ENCODE measurements at regions not wholly inside any gene's neighbourhood (a gene's known extent, or its start where the extent isn't known, plus 50 kb on each side); places are given as distances from the start of the nearest gene placed in this dataset.
"Not testable (repeated sequence)": the region's sequence is repeated elsewhere in the genome, so short reads cannot be mapped to it uniquely, and the experiment has no call there.

DNA sequence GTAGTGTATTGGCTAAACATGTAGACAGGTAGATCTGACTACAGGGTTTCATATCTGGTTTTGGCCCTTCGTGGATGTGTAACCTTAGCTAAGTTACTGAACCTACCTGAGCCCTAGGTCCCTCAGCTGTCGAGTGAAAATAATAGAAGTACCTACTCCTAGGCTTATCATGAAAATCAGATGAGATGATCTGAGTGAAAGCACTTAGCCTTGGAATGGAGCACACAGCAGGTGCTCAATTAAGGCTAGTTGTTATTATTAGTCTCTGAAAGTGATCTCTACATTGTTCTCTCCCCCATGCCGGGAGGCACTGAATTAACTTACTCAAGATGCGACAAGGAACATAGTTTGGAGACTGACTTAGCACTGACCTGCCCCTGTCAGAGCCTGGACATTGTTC, 174.7 kb upstream of the ZNF217 start:
- DNase-seq (ENCODE audit: missing footprints) (no peak), ATAC-seq (no peak)
- intact Hi-C loops (cut with DNase I) = no loop called here

DNA sequence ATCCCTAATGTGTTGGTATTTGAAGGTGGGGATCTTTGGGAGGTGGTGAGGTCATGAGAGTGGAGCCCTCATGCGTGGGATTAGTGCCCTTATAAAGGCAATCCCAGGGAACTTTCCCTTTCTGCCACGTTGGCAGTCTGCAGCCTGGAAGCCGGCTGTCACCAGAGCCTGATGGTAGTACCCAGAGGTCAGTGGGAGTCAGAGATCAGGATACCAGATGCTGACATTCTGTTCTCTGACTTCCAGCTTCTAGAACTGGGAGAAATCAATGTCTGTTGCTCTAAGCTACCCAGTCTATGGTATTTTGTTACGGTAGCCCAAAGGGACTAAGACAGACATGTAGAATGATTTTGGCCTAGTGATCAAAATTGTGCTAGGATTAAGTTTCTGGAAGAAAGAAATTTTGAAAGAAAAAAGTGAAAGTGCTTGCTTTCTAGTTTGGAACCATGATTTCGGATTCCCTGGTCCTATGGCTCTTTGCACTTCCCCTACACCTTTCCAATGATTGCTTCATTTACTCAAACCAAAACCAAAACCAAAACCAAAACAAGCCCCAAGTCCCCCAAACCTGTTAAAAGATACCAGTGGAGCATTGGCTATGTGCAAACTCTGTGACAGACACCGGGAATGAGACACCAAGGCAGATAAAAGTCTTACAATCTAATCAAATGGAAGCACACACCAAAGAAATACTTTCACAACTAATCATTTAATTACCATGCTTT, 173.7 kb upstream of the ZNF217 start:
- ATAC-seq (no peak), DNase-seq (ENCODE audit: missing footprints) (no peak)
- intact Hi-C loops (cut with DNase I) = no loop called here

DNA sequence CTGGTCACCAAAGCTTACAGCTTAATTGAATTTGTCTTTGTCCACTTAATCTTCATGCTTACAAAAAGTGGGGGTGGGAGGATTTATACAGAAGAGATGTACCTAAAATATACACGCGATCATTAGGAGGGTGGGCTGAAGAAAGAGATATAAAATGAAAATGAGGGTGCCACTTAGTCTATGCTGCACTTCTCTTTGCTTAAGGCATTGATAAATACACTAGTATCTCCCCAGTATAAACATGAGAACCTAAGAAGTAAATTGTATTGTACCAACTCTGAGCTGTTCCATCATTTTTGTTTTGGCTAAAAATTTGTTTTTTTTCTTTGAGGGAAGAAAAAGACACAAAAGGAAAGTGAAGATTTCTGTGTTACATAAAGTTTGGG, 170.8 kb upstream of the ZNF217 start:
- intact Hi-C loops (cut with DNase I) = no loop called here
- DNase-seq (ENCODE audit: missing footprints) (no peak), ATAC-seq (no peak)

DNA sequence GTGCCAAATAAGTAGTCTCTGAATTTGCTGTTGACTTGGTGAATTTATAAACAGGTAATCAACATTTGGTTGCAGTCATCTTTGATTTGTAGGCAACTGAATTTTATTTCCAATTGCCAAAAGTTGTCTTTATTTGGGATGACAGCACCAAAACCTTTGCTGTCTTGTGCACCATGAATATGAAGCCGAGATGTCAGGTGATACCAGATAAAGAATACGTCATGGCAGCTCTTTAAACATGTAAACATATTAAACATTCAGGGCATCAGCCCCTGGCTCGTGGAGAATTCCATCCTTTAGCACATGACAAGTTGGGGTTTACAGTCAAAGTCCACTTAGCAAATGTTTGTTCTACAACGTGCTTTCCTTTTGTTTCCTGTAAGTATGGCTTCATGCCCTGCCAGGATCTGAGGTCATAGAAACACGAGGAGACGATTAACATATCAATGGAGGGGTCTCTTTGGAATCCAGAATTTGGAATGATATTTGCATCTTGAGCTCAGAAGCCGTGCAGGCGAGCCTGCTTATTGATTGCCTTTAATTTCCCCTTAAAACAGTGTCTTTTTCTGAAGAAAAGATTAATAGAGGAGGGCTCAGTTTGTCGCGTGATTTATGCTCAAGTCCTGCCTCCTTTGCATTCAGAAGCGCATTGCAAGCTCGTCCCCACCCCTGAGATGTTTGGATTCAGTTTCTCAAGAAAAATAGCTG, 170.2 kb upstream of the ZNF217 start:
- ATAC-seq (no peak), DNase-seq (ENCODE audit: missing footprints) (no peak)
- intact Hi-C loops (cut with DNase I) = no loop called here

DNA sequence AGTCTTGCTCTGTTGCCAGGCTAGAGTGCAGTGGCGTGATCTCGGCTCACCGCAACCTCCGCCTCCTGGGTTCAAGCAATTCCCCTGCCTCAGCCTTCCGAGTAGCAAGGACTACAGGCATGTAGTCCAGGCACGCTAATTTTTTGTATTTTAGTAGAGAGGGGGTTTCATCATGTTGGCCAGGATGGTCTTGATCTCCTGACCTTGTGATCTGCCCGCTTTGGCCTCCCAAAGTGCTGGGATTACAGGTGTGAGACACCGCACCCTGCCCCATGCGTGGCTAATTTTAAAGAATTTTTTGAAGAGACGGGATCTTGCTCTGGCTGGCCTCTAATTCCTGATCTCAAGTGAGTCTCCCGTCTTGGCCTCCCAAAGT, 168.8 kb upstream of the ZNF217 start:
- DNase-seq (ENCODE audit: missing footprints); intact Hi-C loops (cut with DNase I); ATAC-seq: not testable (repeated sequence)

DNA sequence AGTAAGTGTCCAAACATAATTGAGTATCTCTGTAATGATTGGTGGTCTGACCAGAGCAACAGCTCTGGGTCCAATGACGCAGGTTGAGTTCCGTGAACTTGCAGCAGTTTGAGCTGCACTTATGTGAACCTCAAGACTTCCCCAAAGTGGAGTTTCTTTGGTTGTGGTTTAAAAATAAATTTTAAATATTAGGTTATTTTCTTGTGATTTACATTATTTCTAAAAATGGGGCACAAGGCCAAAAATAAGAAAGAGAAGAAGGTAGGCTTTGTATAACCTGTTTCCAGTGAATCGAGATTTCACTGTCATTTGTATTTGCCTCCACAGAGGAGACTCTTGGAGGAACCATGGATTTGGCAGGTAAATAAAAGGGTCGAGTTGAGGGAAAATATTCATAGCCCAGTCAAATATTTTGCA, 166.4 kb upstream of the ZNF217 start:
- DNase-seq (ENCODE audit: missing footprints) (no peak), ATAC-seq (no peak)
- intact Hi-C loops (cut with DNase I) = no loop called here

DNA sequence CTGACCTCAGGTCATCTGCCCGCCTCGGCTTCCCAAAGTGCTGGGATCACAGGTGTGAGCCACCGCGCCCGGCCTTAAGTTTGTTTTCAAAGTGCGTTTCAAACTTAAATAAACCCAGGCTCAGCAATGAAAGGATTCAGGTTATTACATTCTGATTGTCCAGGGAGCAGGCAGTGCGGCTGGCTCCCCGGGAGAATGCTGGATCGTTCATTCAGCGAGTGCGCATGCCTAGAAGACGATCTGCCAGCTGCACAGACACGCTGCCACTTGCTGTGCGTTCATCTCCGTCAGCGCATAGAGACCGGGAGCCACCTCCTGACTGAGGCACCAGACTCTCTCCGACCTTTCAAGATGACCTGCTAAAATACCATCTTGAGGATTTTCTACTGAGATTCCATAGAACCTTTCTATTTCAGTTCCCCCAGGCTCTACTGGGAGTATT, 163.9 kb upstream of the ZNF217 start:
- DNase-seq (ENCODE audit: missing footprints) = no peak

DNA sequence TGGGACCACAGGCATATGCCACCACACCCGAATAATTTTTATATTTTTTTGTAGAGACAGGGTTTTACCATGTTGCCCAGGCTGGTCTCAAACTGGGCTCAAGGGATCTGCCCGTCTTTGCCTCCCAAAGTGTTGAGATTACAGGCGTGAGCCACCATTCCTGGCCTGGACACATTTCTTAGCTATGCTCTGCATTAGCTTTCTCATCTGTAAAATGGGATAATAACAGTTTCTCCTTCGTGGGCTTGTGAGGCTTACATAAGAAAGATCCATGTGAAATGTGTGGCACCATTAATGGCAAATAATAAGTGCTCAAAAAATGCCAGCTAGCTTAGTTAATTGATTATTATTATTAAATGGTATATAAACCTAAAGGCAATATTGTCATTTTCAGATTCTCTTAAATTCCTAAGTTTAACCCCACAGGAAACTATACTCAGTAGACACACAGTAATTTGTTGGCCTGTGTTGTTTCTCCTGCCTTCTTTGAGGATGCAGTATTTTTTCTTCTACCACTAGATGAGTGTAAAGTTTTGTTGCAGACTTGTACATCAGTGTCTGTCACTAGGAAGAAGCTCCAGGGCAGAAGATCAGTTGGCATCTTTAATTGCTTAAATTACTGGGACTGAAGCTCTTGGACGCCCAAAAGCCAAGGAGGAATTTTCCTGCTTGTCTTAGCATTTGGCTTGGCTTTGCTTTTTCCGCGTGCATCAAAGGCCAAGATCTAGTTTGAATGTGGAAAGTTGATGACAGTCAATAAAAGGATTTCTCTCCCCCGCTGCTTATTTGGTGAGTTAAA, 162.3 kb upstream of the ZNF217 start:
- intact Hi-C loops (cut with DNase I) = no loop called here
- DNase-seq (ENCODE audit: missing footprints) (no peak), ATAC-seq (no peak)

More for the DNA sequence above, 163.9 kb upstream of the ZNF217 start:
- ATAC-seq = no peak
- intact Hi-C loops (cut with DNase I) = no loop called here

DNA sequence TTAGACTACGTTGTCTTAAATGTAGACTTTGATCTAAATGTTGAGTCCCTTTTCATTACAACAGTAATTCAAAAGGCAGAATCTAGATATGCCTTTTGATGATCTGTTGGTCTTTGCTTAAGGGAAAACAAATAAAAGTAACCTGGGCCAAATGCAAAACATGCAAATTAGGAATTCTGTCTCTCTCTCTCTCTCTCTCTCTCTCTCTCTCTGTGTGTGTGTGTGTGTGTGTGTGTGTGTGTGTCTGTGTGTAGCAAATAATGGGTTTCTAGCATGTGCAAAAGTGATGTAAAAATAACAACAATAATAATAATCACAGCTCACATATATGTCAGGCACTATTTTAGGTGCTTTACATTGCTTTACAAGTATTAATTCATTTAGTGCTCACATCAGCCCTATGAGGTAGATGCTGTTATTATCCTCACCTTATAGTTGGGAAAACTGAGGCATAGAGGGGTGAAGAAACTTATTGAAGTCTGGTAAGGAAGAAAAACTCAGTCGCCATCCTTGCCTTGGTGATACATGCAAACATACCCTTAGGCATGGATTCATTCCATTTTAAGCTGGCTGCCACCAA, 160.3 kb upstream of the ZNF217 start:
- intact Hi-C loops (cut with DNase I) = no loop called here
- ATAC-seq = no peak

DNA sequence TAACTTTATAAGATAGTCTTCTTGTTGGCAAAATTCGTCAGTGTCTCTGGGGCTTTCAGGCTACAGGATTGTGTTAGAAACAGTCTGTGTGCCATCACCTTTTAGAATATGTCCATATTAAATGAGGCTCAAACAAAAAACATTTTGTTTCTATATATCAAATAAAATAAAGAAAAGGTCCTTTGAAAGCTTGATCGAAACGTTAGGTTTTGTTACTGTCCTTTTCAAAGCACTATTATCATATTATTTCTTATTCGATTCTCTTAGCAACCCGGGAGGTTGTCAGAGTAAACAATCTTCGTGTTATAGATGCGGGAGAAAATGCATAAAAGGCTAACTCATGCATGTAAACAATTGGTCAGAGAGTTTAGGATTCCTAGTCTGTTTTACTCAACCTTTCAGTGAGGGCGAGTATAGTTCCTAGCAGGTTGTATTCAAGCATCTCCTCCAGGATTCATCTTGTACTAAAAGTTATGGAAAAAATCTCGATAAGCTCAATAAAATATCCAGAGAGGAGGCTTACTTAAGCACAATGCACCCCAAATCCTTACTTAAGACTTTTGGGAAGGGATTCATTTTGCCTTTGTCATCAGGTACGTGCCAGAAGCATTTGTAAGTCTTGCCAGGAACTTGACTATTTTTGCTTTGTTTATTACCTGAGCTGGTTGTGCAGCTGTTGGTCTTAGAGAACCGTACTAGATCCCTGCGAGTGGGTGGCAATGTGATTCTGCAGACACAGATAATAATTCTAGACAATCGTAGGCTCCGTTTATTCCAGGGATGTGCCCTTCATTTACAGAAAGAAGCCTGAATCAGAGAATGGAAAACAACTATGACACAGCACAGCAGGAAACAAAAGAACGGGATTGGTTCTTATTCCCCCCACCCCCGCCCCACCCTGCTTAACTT, 159.6 kb upstream of the ZNF217 start:
- ATAC-seq (no peak), DNase-seq (ENCODE audit: missing footprints) (no peak)
- intact Hi-C loops (cut with DNase I) = no loop called here

More for the DNA sequence above, 160.3 kb upstream of the ZNF217 start:
- DNase-seq (ENCODE audit: missing footprints) = no peak

DNA sequence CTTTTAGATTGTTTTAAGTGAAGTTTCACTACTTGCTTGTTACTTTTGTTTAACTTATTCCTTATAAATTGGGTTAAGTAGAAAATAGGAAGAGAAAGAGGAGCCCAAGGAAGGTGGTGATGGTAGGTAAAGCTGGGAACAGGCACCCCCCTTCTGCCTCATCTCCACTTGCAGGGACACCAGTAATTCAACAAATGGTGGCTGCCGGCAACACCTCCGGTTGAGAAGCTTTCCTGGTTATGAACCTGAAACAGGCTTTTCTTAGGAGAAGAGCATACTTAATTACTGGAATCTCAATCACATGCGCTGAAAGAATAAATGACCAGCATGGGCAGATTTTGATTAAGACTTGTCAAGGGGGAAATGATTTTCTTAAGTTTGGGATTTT, 158.9 kb upstream of the ZNF217 start:
- ATAC-seq = no peak
- no peak for DNase-seq (ENCODE audit: missing footprints)
- intact Hi-C loops (cut with DNase I) = no loop called here

DNA sequence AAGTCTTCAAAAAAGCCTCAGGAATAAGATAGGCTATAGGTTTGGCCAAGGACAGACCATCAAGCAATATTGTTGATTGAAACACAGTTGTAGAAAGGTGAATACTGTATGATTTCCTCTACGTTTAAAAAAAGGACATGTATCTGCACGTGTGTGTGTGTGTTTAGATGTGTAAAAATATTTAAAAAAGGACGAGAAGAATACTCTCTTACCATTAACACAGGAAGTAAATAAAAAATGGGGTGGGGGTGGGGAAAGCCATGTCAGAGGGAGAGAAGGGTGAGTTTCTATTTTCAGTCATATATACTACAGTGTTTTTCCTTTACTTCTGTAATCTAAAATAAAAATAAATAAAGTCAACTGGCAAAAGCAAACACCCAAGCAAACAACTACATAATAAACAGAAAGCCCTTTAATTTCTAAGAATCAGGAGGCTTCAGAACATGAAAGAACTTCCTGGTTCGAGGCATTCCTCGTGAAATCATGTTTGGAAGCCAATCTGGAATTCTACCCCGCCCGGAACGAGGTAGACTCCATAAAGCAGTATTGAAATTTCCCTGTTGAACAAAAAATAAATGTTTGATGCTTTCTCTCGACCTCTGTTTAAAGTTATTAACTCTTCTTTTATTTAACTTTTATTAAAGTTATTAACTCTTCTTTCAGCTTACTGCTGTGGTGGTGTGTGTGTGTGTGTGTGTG, 158.1 kb upstream of the ZNF217 start:
- no peak for DNase-seq (ENCODE audit: missing footprints)
- ATAC-seq = no peak
- intact Hi-C loops (cut with DNase I) = no loop called here

DNA sequence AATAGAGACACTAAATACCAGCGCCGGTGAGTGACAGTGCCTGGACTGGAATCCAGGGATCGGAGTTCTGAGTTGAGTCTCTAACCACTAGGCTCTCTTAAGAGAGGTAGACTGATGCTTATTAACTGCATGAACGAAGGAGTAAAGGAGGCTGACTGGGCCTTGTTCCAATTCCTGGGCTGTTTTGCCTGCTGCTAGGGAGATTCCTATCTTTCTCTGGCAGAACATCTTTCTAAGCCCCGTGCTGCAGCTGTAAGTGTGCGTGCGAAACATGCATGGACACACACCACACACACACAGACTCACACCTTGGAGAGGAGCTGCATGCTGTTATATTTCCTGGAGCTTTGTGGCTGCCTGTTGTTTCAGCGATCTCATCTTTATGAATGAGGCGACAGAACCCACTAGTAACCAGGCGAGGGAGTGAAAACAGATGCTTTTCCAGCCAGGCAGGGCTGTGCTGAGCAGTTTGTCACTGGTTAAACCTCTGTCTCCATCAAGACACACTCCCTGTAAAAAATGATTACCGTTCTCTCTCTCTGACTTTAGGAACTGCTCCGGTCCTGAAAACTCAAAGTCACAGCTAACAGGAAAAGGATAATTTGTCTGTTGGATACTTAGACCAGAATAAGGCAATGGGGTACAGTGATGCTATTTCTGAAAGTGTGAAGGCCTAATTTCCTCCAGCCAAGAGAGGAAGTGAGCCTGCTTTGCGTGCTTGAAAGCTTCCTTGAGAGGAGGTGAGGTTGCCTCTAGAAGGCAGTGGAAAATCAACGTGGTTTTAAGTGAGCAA, 157.4 kb upstream of the ZNF217 start:
- ATAC-seq (peak; percentile 26), DNase-seq (ENCODE audit: missing footprints) (no peak)
- intact Hi-C loops (cut with DNase I) = no loop called here

DNA sequence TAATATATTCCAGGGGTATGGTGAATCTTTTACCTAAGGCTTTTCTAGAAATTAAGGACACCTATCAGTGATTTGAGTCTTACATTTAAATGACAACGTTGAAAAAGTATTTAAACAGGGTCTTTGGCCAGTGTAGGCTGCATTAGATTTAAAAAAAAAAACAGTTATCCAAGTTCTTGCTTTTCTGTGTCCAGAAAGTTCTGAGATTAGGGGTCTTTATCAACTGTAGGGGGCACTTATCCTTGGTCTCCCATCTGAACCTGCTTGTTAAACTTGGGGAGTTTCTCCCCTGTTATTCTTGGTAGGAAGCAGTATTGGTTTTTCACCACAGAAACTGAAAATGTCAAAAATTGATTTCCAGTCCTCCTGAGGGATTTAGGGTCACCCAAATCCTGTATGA, 155.9 kb upstream of the ZNF217 start:
- intact Hi-C loops (cut with DNase I) = no loop called here
- no peak for ATAC-seq
- no peak for DNase-seq (ENCODE audit: missing footprints)

DNA sequence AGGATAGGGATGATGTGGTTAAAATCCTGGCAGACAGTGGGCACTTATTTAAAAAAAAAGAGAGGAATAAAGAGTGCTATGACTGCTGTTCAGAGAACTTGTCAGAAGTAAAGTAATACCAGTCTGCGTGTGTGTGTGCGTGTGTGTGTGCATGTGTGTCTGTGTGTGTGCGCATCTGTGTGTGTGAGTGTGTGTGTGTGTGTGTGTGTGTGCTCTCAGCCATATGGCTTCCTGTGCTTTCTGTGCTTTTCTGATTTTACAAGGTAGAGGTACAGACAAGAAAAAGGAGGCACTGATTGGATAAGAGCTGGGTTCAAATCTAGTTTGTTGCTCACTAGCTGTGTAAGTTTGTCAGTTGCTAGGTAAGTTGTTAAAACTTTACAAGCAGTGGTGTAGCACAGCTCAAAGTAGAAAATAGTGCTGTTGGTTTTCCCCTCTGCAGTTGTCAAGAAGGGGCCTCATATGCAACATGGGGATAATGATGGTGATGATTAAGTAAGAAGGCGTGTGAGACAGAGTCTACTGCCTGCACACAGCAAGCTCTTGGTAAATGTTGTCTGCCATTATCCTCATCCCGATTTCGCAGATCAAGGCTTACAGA, 155.3 kb upstream of the ZNF217 start:
- ATAC-seq (no peak), DNase-seq (ENCODE audit: missing footprints) (no peak)
- intact Hi-C loops (cut with DNase I) = no loop called here

DNA sequence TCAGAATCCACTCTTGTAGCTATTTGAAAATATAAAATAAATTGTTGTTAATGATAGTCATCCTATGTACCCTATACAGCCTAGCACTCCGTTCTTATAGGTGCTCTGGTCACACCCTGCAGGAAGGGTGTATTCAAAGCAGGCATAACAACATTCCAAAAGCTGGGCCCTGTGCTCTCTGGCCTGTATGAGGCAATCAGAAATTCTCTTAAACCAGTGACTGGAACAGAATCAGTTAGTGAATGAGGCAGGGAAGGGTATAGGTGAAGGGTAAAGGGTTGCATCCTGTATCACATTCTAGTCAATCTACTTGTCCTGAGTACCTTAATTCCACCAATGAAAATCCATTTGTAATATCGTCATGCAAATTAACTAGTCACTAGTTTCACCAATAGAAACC, 154.5 kb upstream of the ZNF217 start:
- intact Hi-C loops (cut with DNase I) = no loop called here
- no peak for ATAC-seq
- no peak for DNase-seq (ENCODE audit: missing footprints)

Data from Right ventricle myocardium inferior (tissue), 1 donor.